GM19043 (cell line): ENCODE measurements at regions not wholly inside any gene's neighbourhood (a gene's known extent, or its start where the extent isn't known, plus 50 kb on each side); places are given as distances from the start of the nearest gene placed in this dataset.

ENCODE experiments used
- ATAC-seq: cut with Tn5 transposase; IDR thresholded peaks from one replicate; pipeline ENCODE4 v1.9.1; 2021; ENCODE audit warnings: low read depth; ENCODE audit not compliant: unreplicated experiment

- no peak for ATAC-seq
Measured at GRCh38 chr18:60656553-60656952, 284.0 kb upstream of the MC4R start.

- no peak for ATAC-seq
Measured at GRCh38 chr18:60662491-60662890, 289.9 kb upstream of the MC4R start.

- ATAC-seq, result no peak
Measured at GRCh38 chr18:60663060-60663989, 290.8 kb upstream of the MC4R start.

GRCh38 chr18:60664736-60665135, 292.2 kb upstream of the MC4R start:
- no peak for ATAC-seq

DNA sequence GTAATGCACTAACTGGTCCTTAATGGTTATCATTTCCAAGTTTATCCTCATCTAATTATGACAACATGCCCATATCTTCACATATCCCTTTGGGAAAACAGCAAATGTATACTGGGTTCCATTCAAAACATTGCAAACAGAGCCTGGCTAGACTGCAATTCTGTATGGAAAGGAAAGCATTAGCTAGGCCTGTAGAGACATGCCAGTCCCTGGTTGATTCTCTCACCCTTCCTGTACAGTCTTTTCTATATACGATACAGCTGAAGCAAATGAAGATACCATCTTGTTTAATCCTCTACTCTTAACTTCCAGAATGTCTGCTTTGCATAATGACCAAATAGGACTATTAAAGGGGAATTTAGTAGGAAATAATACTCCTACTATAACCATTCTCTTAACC, 294.4 kb upstream of the MC4R start:
- ATAC-seq, result no peak

DNA sequence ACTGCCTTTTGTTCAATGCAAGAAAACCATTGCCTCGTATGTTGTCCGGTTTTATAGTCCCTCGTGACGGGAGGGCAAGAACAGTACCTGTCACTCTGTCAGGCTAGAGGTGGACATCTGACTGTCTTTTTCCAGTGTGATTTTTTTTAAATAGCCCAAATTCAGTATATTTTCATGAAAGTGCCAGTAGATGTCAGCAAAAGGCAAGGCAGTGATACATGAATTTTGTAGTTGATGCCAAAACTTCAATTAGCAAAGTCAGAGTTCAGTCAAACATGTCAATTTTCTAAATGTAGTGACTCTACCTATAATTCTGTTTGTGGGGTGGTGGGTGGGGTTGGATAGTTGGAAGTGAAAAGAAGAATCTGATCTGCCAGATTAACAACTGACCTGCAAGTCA, 296.0 kb upstream of the MC4R start:
- ATAC-seq, result no peak

DNA sequence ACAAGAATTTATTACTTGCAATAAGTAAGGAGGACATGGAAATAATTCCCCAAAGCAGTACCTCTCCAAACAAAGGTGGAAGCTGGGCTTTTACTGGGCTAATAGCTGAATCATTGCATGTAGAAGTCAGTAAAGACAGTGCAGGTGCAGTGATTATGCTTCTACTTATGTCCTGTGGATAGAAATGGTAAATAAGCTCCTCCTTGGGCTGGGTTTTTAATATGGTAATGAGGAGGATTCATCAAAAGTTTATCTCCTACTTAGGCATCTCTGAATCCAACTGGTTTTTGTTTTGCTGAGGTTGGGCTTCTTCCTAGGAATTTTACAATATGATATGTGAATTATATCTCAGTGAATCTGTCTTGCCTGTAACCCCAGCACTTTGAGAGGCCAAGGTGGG, 297.4 kb upstream of the MC4R start:
- ATAC-seq, result no peak

DNA sequence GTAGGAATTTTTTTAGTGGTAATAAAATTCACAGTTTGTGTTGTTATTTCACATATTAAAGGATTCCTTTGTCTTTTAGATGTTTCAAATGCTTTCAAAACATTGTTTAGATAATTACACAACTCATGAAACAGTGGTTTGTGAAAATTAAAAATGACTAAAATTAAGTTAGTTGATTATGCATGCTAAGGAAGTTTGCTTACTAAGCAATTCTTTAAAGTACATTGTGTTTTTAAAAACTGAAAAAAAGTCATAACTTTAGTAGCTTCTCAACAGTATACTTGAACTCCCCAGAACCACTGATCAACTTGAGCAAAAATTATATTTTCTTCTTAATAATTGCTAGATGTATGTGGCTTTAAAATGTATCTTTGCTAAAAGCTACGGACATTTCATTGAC, 298.4 kb upstream of the MC4R start:
- no peak for ATAC-seq

DNA sequence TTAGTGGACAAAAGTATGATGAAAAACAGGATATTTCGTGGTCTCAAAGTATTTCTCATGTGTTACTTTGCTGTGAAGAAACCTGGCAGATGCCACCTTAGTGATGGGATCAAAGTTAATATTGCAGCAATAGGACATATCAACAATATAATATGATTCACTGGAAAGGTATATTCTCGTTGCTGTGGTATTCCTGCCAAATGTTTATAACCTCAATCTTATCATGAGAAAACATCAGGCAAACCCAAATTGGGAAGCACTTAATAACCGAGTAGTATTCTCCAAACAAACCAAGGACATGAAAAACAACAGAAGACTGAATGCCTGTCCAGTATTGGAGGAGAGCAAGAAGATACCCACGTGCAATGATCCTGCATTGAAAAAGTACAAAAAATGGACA, 302.6 kb upstream of the MC4R start:
- ATAC-seq, result no peak

DNA sequence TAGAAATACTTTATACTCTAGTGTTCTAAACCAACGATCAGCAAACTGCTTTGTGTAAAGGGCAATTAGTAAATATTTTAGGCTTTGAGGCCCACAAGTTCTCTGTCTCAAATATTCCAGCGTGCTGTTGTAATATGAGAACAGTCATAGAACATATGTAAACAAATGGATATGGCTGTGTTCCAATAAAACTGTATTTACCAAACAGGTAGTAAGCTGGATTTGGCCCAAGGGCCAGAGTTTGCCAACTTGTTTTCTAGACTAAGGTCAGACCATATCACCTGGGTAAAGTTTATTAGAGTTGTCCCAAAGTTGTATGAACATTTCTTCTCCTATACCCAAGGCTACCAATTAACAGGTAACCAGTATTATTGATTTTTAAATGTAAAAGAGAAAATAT, 303.2 kb upstream of the MC4R start:
- no peak for ATAC-seq

GRCh38 chr18:60676815-60677214, 304.2 kb upstream of the MC4R start:
- no peak for ATAC-seq

DNA sequence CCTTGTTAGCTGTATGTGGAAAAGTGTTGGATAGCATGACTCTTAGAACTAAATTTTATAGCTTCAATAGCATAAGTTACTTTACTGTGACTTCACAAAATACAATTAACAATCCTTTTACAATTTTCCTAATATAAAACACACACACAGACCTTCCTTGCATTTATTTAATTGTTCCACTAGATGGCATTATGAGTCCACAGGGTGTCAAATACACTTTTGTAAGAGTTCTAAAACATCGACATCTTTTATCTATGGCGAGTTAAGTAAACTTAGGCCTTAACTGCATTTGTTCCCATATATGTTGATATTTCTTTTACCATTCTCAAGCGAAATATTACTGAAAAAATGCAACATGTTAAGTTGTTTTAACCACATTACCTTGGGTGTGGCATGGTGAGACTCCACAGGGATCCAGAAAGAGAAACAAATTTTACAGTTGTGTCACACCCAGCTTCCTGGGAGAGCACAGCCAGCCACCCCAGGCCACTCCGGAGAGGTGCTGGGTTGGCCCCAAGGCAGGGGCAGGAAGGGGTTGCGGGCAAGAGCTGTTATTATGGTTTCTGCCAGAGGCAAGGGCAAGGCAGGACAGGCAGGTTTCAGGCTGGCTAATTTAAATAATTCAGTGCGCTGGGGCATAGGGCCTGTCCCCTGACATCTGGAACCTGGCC, 312.4 kb upstream of the MC4R start:
- ATAC-seq, result no peak

GRCh38 chr18:60686142-60686541, 313.6 kb upstream of the MC4R start:
- no peak for ATAC-seq

DNA sequence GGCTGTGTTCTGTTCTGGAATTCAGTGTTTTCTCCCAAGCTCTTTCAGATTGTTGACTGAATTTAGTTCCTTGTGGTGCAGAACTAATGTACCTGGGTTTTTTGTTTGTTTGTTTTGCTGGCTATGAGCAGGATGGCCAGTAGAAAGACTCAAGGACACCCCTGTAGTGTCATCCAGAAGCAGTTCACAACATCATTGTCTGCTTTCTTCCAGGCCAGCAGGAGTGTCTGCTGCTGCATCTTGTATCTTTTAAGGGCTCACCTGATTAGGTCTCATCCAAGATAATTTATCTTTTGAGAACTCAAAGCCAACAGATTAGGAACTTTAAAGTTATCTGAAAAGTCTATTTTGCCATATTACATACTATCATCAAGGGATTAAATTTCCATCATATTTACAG, 318.5 kb upstream of the MC4R start:
- no peak for ATAC-seq

DNA sequence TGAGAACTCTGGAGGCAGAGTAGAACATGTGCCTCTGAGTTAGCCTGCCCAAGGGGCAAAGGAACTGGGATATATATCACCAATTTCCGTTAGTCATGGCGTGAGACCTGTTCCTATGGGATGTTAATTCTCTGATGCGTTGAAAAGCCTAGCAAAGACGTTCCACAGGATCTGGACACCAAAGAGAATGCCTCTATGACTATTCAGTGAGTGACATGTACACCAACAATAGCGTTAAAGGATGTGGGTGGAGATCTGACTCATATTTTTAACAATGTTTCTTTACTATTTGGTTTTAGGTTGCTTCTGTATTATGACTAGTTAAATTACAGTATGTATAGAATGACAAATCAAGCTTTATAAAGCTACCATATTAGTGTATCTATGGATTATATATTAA, 320.9 kb upstream of the MC4R start:
- no peak for ATAC-seq

GRCh38 chr18:60698901-60699300, 326.3 kb upstream of the MC4R start:
- no peak for ATAC-seq

GRCh38 chr18:60722742-60723141, 350.2 kb upstream of the MC4R start:
- ATAC-seq, result no peak

- ATAC-seq, result no peak
Measured at GRCh38 chr18:60732143-60732542, 359.6 kb upstream of the MC4R start.

GRCh38 chr18:60739212-60739611, 366.6 kb upstream of the MC4R start:
- ATAC-seq, result no peak

- no peak for ATAC-seq
Measured at GRCh38 chr18:60740313-60740712, 367.7 kb upstream of the MC4R start.

GRCh38 chr18:60746491-60746890, 373.9 kb upstream of the MC4R start:
- ATAC-seq, result no peak

GRCh38 chr18:60746919-60747318, 374.3 kb upstream of the MC4R start:
- no peak for ATAC-seq
